HFFc6 (cell line): ENCODE measurements at regions not wholly inside any gene's neighbourhood (a gene's known extent, or its start where the extent isn't known, plus 50 kb on each side); places are given as distances from the start of the nearest gene placed in this dataset.

Experiments used
- DNase-seq: peaks from one replicate; pipeline ENCODE4 v3.0.0-alpha.2; 2018
- H3K27ac Mint-ChIP-seq: 2 replicates; pipeline ENCODE4 v1.8.0; 2020; ENCODE audit warnings: mild to moderate bottlenecking, mixed read lengths
- H3K27me3 Mint-ChIP-seq: 2 replicates; pipeline ENCODE4 v1.8.0; 2021; ENCODE audit warnings: mild to moderate bottlenecking, moderate library complexity, mixed read lengths; ENCODE audit not compliant: insufficient read depth
- H3K36me3 Mint-ChIP-seq: 2 replicates; pipeline ENCODE4 v1.8.0; 2021; ENCODE audit warnings: low read depth, mixed read lengths
- H3K4me1 Mint-ChIP-seq: 2 replicates; pipeline ENCODE4 v1.8.0; 2020; ENCODE audit warnings: low read depth, mixed read lengths
- H3K4me3 Mint-ChIP-seq: 2 replicates; pipeline ENCODE4 v1.8.0; 2020; ENCODE audit warnings: mild to moderate bottlenecking, moderate library complexity, mixed read lengths
- H3K9me3 Mint-ChIP-seq: 2 replicates; pipeline ENCODE4 v1.8.0; 2020; ENCODE audit warnings: mild to moderate bottlenecking, mixed read lengths
- TF ChIP-seq, protein P1 (sequence below): fragments of 200-600 bp; sonication (generic); IDR thresholded peaks from 2 replicates; pipeline ENCODE4 v1.5.0; 2021; ENCODE audit warnings: antibody characterized with exemption, mild to moderate bottlenecking

DNA sequence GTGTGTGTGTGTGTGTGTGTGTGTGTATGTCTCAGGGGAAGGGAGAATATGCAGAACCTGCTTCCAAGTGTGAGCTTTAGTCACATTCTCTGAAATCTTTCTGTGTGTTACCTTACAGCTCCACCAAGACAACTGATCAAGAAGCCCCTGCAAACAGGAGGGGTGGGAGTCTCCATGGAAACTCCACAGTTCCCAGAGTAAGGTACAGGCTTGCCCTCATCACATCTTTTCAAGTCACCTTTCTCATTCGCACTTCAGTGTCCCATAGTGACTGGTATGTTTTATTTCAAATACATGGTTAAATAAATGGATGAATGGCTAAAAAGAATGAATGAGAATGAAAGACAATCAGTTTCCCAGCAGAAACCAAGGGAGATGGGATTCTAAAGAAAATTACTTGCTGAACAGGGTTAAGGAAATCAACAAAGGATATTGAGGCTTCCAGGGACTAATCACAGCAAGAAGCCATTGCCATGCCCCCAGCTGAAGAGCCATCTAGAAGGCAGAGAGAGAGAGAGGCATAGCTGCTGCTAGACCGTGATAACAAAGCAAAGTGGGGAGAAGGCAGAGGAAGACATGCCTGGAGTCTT lies 987.2 kb upstream of the CELF4 start:
- no peaks in the 10 kb centered on the region for H3K36me3 Mint-ChIP-seq
- H3K9me3 Mint-ChIP-seq, result peaks cover 42% of the 10 kb centered on the region
- no peak overlapping the region for H3K27ac Mint-ChIP-seq
- H3K4me3 Mint-ChIP-seq, result no peak overlapping the region
- no peaks in the 10 kb centered on the region; the same call in 1 of the 2 replicates for H3K27me3 Mint-ChIP-seq
- no peak for DNase-seq
- TF ChIP-seq, protein P1, sequence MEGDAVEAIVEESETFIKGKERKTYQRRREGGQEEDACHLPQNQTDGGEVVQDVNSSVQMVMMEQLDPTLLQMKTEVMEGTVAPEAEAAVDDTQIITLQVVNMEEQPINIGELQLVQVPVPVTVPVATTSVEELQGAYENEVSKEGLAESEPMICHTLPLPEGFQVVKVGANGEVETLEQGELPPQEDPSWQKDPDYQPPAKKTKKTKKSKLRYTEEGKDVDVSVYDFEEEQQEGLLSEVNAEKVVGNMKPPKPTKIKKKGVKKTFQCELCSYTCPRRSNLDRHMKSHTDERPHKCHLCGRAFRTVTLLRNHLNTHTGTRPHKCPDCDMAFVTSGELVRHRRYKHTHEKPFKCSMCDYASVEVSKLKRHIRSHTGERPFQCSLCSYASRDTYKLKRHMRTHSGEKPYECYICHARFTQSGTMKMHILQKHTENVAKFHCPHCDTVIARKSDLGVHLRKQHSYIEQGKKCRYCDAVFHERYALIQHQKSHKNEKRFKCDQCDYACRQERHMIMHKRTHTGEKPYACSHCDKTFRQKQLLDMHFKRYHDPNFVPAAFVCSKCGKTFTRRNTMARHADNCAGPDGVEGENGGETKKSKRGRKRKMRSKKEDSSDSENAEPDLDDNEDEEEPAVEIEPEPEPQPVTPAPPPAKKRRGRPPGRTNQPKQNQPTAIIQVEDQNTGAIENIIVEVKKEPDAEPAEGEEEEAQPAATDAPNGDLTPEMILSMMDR, result no peak
- no peaks in the 10 kb centered on the region for H3K4me1 Mint-ChIP-seq

DNA sequence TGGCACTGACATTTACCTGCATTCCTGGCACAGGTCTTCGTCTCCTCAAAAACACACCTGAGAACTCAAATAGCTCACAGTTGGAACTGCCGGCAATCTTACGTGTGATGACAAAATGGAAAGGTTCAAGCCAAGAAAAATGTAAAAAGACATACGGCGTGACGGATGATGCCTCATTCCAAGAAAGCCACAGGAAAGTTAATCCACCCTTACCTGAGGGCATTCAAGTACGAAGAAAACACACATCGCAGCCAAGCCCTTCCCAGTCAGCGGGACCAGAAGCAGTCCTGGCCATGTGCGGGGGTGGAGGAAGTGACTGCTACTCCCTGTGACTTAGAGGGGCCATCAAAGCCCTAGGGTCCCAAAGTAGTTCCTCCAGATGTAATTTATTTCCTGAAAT lies 986.3 kb upstream of the CELF4 start:
- Mint-ChIP-seq H3K9me3 (peaks cover 39% of the 10 kb centered on the region), H3K27me3 (no peaks in the 10 kb centered on the region; the same call in 1 of the 2 replicates), H3K36me3 (no peaks in the 10 kb centered on the region), H3K4me1 (no peaks in the 10 kb centered on the region), H3K27ac (no peak overlapping the region), H3K4me3 (no peak overlapping the region)
- TF ChIP-seq, protein P1, result no peak
- no peak for DNase-seq

DNA sequence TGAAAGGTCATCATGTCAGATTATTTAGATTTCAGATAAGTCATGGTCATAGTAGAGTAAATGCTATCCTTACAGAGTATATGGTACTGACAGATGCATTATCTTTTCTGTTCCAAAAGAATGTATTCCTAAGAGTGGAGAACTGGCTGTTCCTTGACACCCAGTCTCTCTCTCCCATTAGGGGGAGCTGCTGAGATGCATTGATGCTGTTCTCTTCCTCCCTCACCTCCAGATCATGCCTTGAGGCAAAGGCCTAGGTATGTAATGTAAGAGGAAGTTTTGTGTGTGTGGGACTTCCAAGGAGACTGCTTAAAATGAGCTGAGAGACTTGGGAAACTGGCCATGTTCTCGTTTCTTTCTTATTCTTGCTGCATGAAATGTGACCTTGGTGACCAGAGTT lies 979.5 kb upstream of the CELF4 start:
- TF ChIP-seq, protein P1, result no peak
- H3K27me3 Mint-ChIP-seq, result no peaks in the 10 kb centered on the region
- no peak overlapping the region for H3K4me3 Mint-ChIP-seq
- no peak overlapping the region for H3K27ac Mint-ChIP-seq
- DNase-seq, result no peak
- H3K36me3 Mint-ChIP-seq, result no peaks in the 10 kb centered on the region
- H3K9me3 Mint-ChIP-seq, result peaks cover 35% of the 10 kb centered on the region
- H3K4me1 Mint-ChIP-seq, result no peaks in the 10 kb centered on the region

DNA sequence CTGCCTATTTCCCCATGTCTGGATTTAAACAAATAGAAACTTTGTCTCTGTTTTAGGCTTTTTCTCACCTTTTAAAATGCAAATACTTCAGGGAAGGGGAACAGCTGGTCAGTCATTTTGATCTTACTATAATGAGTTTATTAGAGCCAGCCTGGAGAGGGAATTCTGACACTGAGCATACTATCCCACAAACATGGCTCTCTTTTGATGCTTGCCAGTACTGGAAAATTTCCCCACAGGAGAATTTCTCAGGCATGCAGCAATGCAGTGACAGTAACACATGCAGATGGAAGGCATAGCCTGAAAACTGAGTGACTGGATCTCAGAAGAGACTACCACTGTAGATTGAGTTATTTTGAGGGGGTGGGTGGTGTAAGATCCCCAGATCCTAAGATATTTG lies 974.3 kb upstream of the CELF4 start:
- DNase-seq, result no peak
- peaks cover 54% of the 10 kb centered on the region for H3K9me3 Mint-ChIP-seq
- H3K4me1 Mint-ChIP-seq, result no peaks in the 10 kb centered on the region
- TF ChIP-seq, protein P1, result no peak
- no peak overlapping the region for H3K4me3 Mint-ChIP-seq
- no peaks in the 10 kb centered on the region for H3K36me3 Mint-ChIP-seq
- no peak overlapping the region for H3K27ac Mint-ChIP-seq
- no peaks in the 10 kb centered on the region for H3K27me3 Mint-ChIP-seq

DNA sequence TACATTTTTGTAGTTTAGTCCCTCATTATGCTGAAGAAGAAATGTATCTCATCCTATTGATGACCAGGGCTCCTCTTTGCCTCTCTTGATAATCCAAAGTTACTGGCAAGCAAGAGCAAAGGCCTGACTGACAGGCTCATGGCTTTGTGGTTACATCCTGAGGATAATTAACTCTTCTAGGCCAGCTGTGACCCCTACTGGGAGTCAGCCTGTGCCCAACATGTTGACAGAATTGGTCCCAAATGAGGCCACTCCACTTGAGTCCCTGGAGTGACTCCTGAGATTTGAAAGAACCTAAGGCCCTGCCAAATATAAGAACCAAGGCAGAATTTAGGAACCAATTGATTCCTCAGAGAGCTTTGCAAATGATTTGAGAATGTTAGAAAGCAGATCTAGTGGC lies 973.8 kb upstream of the CELF4 start:
- Mint-ChIP-seq H3K4me3 (no peak overlapping the region), H3K4me1 (no peaks in the 10 kb centered on the region), H3K9me3 (peaks cover 55% of the 10 kb centered on the region), H3K27ac (no peak overlapping the region), H3K36me3 (no peaks in the 10 kb centered on the region), H3K27me3 (no peaks in the 10 kb centered on the region)
- TF ChIP-seq, protein P1, result no peak
- DNase-seq, result no peak

DNA sequence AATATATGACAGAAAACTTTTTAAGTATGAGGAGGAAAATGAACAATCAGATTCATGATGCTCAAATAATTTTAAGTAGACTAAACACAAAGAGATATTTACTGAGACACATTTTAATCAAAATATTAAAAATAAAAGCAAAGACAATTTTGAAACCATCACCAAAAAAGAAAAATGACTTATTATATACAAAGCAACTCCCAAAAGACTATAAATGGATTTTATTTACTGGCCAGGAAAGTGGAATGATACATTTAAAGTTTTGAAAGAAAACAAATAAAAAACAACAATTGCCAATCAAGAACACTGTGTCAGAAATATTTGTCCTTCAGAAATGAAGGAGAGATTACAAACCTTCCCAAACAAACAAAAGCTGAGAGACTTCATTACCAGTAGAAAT lies 968.5 kb upstream of the CELF4 start:
- DNase-seq, result no peak
- Mint-ChIP-seq H3K4me1 (no peaks in the 10 kb centered on the region), H3K9me3 (peaks cover 49% of the 10 kb centered on the region), H3K27me3 (no peaks in the 10 kb centered on the region), H3K27ac (no peak overlapping the region), H3K4me3 (no peak overlapping the region), H3K36me3 (no peaks in the 10 kb centered on the region)
- TF ChIP-seq, protein P1, result no peak
